HEK293T (cell line): ENCODE measurements at regions not wholly inside any gene's neighbourhood (a gene's known extent, or its start where the extent isn't known, plus 50 kb on each side); places are given as distances from the start of the nearest gene placed in this dataset.
A peak's percentile ranks its signal among the peaks of the same experiment; 100 is the strongest.

Experiments used
- CTCF ChIA-PET: fragments of 350-600 bp; formaldehyde crosslinking; extraction: SDS; loops from one replicate; lab custom pipeline; 2021; ENCODE audit warnings: antibody characterized with exemption, inconsistent platforms; lab: Yijun Ruan, JAX
- POLR2A ChIA-PET: fragments of 350-600 bp; formaldehyde crosslinking; extraction: SDS; loops from one replicate; lab custom pipeline; 2020; ENCODE audit warnings: antibody characterized with exemption, inconsistent platforms; lab: Yijun Ruan, JAX
- DNase-seq: peaks from one replicate; pipeline ENCODE4 v3.0.0; 2012; ENCODE audit warnings: mixed read lengths; ENCODE audit errors: extremely low spot score
- ARNT ChIP-seq: fragments of 450-650 bp; IDR thresholded peaks from 2 replicates; pipeline ENCODE4 v1.6.1; 2017; ENCODE audit warnings: mild to moderate bottlenecking
- BHLHE40 ChIP-seq: fragments of 450-650 bp; IDR thresholded peaks from 2 replicates; pipeline ENCODE4 v1.6.1; 2016; ENCODE audit warnings: mild to moderate bottlenecking, moderate library complexity, borderline replicate concordance
- CTBP1 ChIP-seq: fragments of 450-650 bp; IDR thresholded peaks from 2 replicates; pipeline ENCODE4 v1.6.1; 2016; ENCODE audit warnings: borderline replicate concordance
- ELF4 ChIP-seq: fragments of 450-650 bp; IDR thresholded peaks from 2 replicates; pipeline ENCODE4 v1.6.1; 2017; ENCODE audit warnings: antibody characterized with exemption
- FOXA1 ChIP-seq: fragments of 450-650 bp; IDR thresholded peaks from 2 replicates; pipeline ENCODE4 v1.6.1; 2016; ENCODE audit warnings: mild to moderate bottlenecking
- FOXK2 ChIP-seq: fragments of 450-650 bp; IDR thresholded peaks from 2 replicates; pipeline ENCODE4 v1.6.1; 2016; ENCODE audit warnings: mild to moderate bottlenecking
- FOXM1 ChIP-seq: fragments of 450-650 bp; IDR thresholded peaks from 2 replicates; pipeline ENCODE4 v1.6.1; 2017; ENCODE audit warnings: mild to moderate bottlenecking, borderline replicate concordance
- HDGF ChIP-seq: fragments of 450-650 bp; IDR thresholded peaks from 2 replicates; pipeline ENCODE4 v1.6.1; 2017; ENCODE audit warnings: antibody characterized with exemption, borderline replicate concordance
- L3MBTL2 ChIP-seq: fragments of 450-650 bp; conservative IDR thresholded peaks from 2 replicates; pipeline ENCODE4 v1.6.1; 2016; ENCODE audit warnings: mild to moderate bottlenecking
- LEF1 ChIP-seq: fragments of 450-650 bp; IDR thresholded peaks from 2 replicates; pipeline ENCODE4 v1.6.1; 2017; ENCODE audit warnings: mild to moderate bottlenecking, borderline replicate concordance
- NFRKB ChIP-seq: fragments of 450-650 bp; IDR thresholded peaks from 2 replicates; pipeline ENCODE4 v1.6.1; 2016; ENCODE audit warnings: mild to moderate bottlenecking, moderate library complexity
- PKNOX1 ChIP-seq: fragments of 450-650 bp; IDR thresholded peaks from 2 replicates; pipeline ENCODE4 v1.6.1; 2016
- SP1 ChIP-seq: fragments of 450-650 bp; IDR thresholded peaks from 2 replicates; pipeline ENCODE4 v1.6.1; 2017
- SUZ12 ChIP-seq: fragments of 450-650 bp; IDR thresholded peaks from 2 replicates; pipeline ENCODE4 v1.6.1; 2016; ENCODE audit warnings: mild to moderate bottlenecking
- TARDBP ChIP-seq: fragments of 450-650 bp; IDR thresholded peaks from 2 replicates; pipeline ENCODE4 v1.6.1; 2016
- ZNF384 ChIP-seq: fragments of 450-650 bp; IDR thresholded peaks from 2 replicates; pipeline ENCODE4 v1.6.1; 2016

DNA sequence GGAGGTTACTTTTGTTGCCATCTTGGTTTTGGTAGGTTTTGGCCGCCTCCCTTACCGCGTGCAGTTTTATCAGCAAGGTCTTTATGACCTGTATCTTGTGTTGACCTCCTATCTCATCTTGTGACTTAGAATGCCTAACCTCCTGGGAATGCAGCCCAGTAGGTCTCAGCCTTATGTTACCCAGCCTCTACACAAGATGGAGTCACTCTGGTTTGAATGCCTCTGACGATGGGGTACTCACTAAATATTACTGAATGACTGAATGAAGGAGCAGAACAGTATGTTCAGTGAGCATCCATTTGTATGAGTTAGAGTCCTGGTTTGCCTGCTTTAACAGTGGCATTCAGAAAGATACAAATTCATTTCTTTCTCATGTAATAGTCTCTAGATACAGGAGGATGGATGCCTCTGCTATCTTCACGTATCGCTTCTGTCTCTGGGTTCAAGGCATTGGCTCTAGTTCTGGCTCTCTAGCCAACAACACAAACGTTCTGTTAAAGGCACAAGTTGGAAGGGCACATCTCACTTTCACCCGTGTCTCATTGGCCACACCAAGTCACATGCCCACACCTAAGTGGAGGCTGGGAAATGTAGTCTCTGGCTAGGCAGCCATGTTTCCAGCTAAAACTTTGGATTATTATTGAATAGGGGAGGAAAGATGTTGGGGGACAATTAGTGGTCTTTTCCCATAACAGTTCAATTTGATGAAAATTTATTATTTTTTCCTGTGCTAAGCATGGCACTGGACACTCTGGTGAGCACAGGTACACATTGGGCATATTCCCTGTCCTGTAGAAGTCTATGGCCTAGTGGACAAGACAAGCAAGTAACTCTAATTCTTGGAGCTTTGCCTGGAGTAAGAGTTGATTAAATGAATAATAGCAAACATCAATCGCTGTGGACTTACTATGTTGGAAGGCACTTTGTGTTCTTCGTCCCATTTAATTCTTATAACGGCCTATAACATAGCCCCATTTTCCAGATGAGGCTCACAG lies 75.2 kb upstream of the RPH3A start:
- TF ChIP-seq LEF1 (no peak), NFRKB (no peak), HDGF (no peak), FOXK2 (no peak), ARNT (no peak), L3MBTL2 (no peak), PKNOX1 (no peak), TARDBP (no peak), BHLHE40 (no peak), CTBP1 (no peak), FOXA1 (no peak), SUZ12 (no peak), ZNF384 (no peak), SP1 (no peak)
- ChIA-PET POLR2A (no interaction called here), CTCF (no interaction called here)
- DNase-seq: peak; percentile 46

DNA sequence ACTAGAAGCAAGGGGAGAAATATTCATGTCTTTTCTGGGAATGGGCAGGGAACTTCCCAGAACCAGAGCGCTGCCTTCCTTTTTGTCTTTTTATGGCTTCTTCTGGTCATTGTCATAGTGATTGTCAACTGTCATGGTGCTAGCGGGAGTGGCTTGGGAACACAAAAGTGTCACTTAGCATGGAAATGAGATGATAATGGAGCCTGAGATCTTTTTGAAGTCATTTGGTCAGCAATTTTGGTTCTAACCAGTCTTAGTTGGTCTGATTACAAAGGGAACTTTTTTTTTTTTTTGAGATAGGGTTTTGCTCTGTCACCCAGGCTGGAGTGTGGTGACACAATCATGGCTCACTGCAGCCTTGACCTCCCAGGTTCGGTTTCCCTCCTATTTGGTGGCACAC lies 62.7 kb upstream of the RPH3A start:
- POLR2A ChIA-PET: no interaction called here

DNA sequence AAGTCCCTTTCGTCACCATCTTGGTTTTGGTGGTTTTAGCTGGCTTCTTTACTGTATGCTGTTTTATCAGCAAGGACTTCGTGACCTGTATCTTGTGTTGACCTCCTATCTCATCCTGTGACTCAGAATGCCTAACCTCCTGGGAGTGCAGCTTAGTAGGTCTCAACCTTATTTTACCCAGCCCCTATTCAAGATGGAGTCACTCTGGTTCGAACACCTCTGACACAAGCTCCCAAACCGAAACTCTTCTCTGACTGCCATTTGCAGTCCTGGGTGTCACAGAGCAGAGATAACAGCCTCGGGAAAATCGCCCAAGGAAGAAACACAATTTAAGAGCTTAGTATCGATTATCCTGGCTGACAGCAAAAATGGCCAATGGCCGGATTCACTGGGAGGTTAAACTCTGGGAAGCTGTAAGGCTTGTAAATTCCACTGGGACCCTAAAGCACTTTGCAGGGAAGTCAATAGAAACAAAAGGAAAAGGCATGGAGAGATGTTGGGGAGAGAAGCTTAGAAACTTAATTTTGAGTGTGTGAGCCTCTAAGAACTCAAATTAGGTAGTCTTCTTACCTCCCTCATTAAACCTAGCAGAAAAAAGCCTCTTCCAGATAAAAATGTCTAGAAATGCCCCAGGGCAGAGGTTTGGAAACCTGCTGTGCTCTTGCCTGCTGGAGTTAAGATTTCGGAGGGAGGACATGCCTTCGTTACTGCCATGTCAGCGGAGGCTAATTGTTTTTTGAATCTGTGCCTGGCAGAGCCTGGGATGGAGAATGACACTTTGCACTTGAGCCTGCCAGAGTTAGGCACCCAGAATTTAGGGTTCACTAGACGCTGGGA lies 56.5 kb upstream of the RPH3A start:
- POLR2A ChIA-PET: no interaction called here
- no peak for DNase-seq
- peak; percentile 7; the same call in 1 of the 2 replicates for TF ChIP-seq PKNOX1
- TF ChIP-seq CTBP1: no peak
- CTCF ChIA-PET: no interaction called here

More for the DNA sequence above, 62.7 kb upstream of the RPH3A start:
- DNase-seq: no peak
- CTCF ChIA-PET: no interaction called here
- TF ChIP-seq LEF1 (no peak), FOXM1 (no peak), SUZ12 (no peak), TARDBP (no peak), ELF4 (no peak), FOXK2 (no peak), SP1 (no peak), CTBP1 (no peak), ZNF384 (no peak), BHLHE40 (no peak), NFRKB (no peak), ARNT (no peak), FOXA1 (no peak), L3MBTL2 (no peak), HDGF (no peak)

DNA sequence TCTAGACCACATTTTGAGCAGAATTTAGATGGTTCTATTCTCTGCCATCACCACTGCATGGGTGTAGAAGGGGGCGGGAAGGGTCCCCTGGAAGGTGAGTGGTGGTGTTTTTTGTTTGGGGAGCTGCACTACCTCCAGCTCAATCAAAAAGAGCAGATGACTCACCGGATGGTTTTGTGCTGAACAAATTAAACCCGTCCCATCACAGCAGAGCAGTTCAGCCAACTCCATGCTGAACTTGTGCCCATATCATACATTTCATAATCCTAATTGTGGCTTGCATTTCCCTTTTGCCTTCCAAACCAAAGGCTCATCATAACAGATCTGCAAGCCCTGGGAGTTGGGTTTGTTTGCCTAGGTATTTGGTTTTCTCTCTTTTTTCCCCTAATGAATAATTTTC lies 53.0 kb upstream of the RPH3A start:
- CTCF ChIA-PET: no interaction called here
- DNase-seq: no peak
- TF ChIP-seq HDGF (no peak), BHLHE40 (no peak), L3MBTL2 (no peak), FOXA1 (no peak), FOXM1 (no peak), CTBP1 (no peak), TARDBP (no peak), SUZ12 (no peak), ZNF384 (no peak), NFRKB (no peak), SP1 (no peak), ELF4 (no peak), PKNOX1 (no peak), ARNT (no peak), LEF1 (no peak), FOXK2 (no peak)
- POLR2A ChIA-PET: interaction anchor here (1.5 kb wide), 1 partner anchor 11 kb away, joined by 4 read pairs; no protein-coding TSS in a partner anchor

- no peak for TF ChIP-seq NFRKB
- no peak for TF ChIP-seq CTBP1
- TF ChIP-seq SP1: no peak
- no peak for TF ChIP-seq L3MBTL2
- no peak for TF ChIP-seq ARNT
- DNase-seq: no peak
- CTCF ChIA-PET: no interaction called here
- POLR2A ChIA-PET: no interaction called here
Observed at GRCh38 chr12:112740387-112740934, 51.1 kb upstream of the RPH3A start.
